OCI-LY3 (cell line): ENCODE measurements at regions not wholly inside any gene's neighbourhood (a gene's known extent, or its start where the extent isn't known, plus 50 kb on each side); places are given as distances from the start of the nearest gene placed in this dataset.

Experiments
- H2AFZ ChIP-seq: fragments of 200-600, 300-600 bp; shearing (Covaris generic); 2 replicates; pipeline ENCODE4 v1.6.0; 2014; ENCODE audit warnings: antibody characterized with exemption, low read depth, low read length
- H3K27ac ChIP-seq: fragments of 200-600, 300-600 bp; sonication (generic); 2 replicates; pipeline ENCODE4 v1.5.1; 2014; ENCODE audit warnings: mild to moderate bottlenecking, low read length, moderate library complexity, mixed read lengths
- H3K27me3 ChIP-seq: fragments of 200-600, 300-600 bp; sonication (generic); 2 replicates; pipeline ENCODE4 v1.6.1; 2014; ENCODE audit warnings: low read depth, low read length, mixed read lengths
- H3K36me3 ChIP-seq: fragments of 200-600, 300-600 bp; sonication (generic); replicated peaks from 2 replicates; pipeline ENCODE3; 2014; ENCODE audit warnings: low read depth, low read length, mixed read lengths
- H3K4me1 ChIP-seq: fragments of 300-600, 200-600 bp; sonication (generic); 2 replicates; pipeline ENCODE4 v1.6.1; 2014; ENCODE audit warnings: low read length, mixed read lengths
- H3K4me2 ChIP-seq: fragments of 200-600, 300-600 bp; sonication (generic); 2 replicates; pipeline ENCODE4 v1.6.1; 2014; ENCODE audit warnings: low read length, mixed read lengths
- H3K4me3 ChIP-seq: fragments of 300-600, 200-600 bp; sonication (generic); 2 replicates; pipeline ENCODE4 v1.5.1; 2014; ENCODE audit warnings: antibody characterized with exemption, mild to moderate bottlenecking, low read length, moderate library complexity
- H3K79me2 ChIP-seq: fragments of 300-600, 200-600 bp; shearing (Covaris generic); 2 replicates; pipeline ENCODE4 v1.6.1; 2014; ENCODE audit warnings: mild to moderate bottlenecking, low read length, mixed read lengths
- H3K9ac ChIP-seq: fragments of 300-600, 200-600 bp; shearing (Covaris generic); 2 replicates; pipeline ENCODE4 v1.6.0; 2014; ENCODE audit warnings: mild to moderate bottlenecking, low read length, moderate library complexity
- H3K9me3 ChIP-seq: fragments of 200-600, 300-600 bp; shearing (Covaris generic); 2 replicates; pipeline ENCODE4 v1.6.1; 2014; ENCODE audit warnings: low read length, mixed read lengths; ENCODE audit not compliant: insufficient read depth
- H4K20me1 ChIP-seq: fragments of 200-600, 300-600 bp; sonication (generic); 2 replicates; pipeline ENCODE4 v1.6.1; 2016; ENCODE audit warnings: low read length, mixed read lengths; ENCODE audit not compliant: insufficient read depth
- EZH2phosphoT487 ChIP-seq: fragments of 200-600 bp; shearing (Covaris generic); IDR thresholded peaks from 2 replicates; pipeline ENCODE4 v1.6.1; 2018; ENCODE audit warnings: antibody characterized with exemption, mixed run types, low read depth
- TF ChIP-seq, protein P1 (sequence below): fragments of 200-600, 300-600 bp; sonication (generic); IDR thresholded peaks from 2 replicates; pipeline ENCODE4 v1.5.1; 2014; ENCODE audit warnings: antibody characterized with exemption, low read length, low read depth

DNA sequence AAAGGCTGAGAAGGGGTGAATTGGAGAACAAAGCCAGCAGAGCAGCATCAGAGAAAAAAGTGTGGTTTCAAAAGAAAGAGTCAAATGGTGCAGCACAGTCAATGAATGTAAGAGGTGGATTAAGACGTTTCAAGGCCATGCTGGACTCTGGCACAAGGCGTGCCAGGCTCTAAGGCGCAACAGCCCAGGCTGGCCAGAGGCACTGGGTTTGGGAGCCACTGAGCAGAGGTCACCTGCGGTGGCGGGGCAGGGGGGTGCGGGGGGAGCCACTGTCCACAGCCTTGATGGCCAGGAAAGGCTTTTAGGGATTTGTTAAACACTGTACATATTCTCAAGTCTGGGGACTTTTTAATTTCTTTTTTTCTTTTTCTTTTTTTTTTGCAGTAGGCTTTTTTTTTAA, 222.5 kb upstream of the FAT1 start:
- no peak overlapping the region for H3K27ac ChIP-seq
- H3K9ac ChIP-seq = no peak overlapping the region
- H3K79me2 ChIP-seq = no peaks in the 10 kb centered on the region
- no peaks in the 10 kb centered on the region for H3K9me3 ChIP-seq
- H3K27me3 ChIP-seq = no peaks in the 10 kb centered on the region
- no peaks in the 10 kb centered on the region for H4K20me1 ChIP-seq
- H3K36me3 ChIP-seq = no peaks in the 10 kb centered on the region
- no peak overlapping the region for H3K4me2 ChIP-seq
- TF ChIP-seq, protein P1, sequence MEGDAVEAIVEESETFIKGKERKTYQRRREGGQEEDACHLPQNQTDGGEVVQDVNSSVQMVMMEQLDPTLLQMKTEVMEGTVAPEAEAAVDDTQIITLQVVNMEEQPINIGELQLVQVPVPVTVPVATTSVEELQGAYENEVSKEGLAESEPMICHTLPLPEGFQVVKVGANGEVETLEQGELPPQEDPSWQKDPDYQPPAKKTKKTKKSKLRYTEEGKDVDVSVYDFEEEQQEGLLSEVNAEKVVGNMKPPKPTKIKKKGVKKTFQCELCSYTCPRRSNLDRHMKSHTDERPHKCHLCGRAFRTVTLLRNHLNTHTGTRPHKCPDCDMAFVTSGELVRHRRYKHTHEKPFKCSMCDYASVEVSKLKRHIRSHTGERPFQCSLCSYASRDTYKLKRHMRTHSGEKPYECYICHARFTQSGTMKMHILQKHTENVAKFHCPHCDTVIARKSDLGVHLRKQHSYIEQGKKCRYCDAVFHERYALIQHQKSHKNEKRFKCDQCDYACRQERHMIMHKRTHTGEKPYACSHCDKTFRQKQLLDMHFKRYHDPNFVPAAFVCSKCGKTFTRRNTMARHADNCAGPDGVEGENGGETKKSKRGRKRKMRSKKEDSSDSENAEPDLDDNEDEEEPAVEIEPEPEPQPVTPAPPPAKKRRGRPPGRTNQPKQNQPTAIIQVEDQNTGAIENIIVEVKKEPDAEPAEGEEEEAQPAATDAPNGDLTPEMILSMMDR = no peak
- no peak for TF ChIP-seq EZH2phosphoT487
- no peaks in the 10 kb centered on the region for H3K4me1 ChIP-seq
- H2AFZ ChIP-seq = no peak overlapping the region
- no peak overlapping the region for H3K4me3 ChIP-seq

DNA sequence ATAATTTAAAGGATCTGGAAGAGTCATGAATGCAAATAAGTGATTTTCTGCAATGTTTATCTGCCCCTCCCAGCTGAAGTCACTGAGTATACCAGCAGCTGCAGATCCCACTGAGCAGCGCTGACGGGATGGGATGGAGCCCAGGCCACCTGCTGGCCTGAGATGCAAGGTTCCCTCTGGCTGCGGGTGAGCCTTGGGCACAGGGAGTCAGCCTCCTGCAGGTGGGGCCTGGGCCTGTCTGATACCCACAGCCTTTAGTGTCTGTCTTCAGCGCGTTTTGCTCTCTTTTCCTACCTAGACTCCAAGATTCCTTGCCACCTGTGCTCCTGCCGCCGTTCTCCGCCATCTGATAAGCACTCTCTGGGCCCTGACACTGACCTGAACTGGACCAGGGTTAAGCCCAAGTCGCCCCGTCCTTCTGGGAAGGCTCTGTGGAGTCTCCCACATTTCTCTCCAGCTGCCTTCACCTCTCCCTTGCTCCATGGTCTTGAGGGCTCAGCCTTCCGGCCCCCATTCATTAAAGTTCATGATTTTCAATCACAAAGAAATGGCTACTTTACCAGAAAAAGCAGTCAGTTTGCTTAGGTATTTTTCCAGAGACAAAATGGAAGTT, 223.1 kb upstream of the FAT1 start:
- no peaks in the 10 kb centered on the region for H3K27me3 ChIP-seq
- H3K36me3 ChIP-seq = no peaks in the 10 kb centered on the region
- no peak overlapping the region for H3K27ac ChIP-seq
- no peaks in the 10 kb centered on the region for H3K9me3 ChIP-seq
- no peaks in the 10 kb centered on the region for H3K79me2 ChIP-seq
- H3K4me3 ChIP-seq = no peak overlapping the region
- no peak overlapping the region for H3K9ac ChIP-seq
- H3K4me1 ChIP-seq = no peaks in the 10 kb centered on the region
- TF ChIP-seq EZH2phosphoT487 = no peak
- TF ChIP-seq, protein P1 = no peak
- H2AFZ ChIP-seq = no peak overlapping the region
- H4K20me1 ChIP-seq = no peaks in the 10 kb centered on the region
- no peak overlapping the region for H3K4me2 ChIP-seq

DNA sequence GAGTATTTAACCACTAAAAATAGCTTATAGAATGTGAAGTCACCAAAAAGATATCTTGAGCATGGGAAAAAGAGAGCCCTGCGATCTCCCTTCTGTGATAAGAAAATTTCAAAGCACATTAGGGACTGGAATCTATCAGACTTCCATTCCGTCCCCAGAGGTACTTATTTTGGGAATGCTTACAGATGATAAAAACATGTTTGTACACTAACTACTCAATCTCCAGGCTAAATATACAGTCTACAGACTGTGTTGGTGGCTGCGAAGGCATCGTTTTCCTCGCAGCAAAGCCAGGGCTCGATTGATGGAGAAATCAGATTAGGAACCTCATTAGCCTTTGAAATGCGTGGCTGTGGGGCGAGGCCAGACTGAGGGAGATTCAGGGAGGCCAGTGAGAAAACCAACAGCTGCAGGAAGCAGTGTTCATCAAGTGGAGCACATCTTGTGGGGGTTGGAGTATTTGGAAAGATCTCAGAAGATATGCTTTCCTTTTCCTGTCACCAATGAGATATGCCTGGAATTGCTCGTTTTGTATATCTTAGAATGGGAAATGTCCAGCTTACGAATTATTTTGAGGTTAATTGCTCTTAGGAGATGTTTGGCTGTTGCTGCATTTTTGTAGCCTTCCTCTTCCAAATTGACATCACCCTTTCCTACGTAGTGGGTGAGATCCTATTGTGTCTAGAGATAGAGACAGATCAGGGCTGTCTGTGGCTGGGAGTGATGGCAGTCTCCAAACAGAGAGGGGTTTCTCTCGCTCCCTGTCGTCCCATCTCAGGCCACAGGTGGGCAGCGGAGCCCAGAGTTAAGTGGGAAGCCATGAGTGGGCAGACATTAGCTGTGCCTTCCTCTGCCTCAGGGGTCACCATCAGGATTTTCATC, 224.9 kb upstream of the FAT1 start:
- no peaks in the 10 kb centered on the region for H3K9me3 ChIP-seq
- no peak overlapping the region for H3K9ac ChIP-seq
- no peaks in the 10 kb centered on the region for H4K20me1 ChIP-seq
- TF ChIP-seq, protein P1 = no peak
- TF ChIP-seq EZH2phosphoT487 = no peak
- no peak overlapping the region for H3K27ac ChIP-seq
- H3K27me3 ChIP-seq = no peaks in the 10 kb centered on the region
- H3K4me1 ChIP-seq = no peaks in the 10 kb centered on the region
- H3K36me3 ChIP-seq = no peaks in the 10 kb centered on the region
- H3K4me3 ChIP-seq = no peak overlapping the region
- no peak overlapping the region for H2AFZ ChIP-seq
- no peaks in the 10 kb centered on the region for H3K79me2 ChIP-seq
- no peak overlapping the region for H3K4me2 ChIP-seq

DNA sequence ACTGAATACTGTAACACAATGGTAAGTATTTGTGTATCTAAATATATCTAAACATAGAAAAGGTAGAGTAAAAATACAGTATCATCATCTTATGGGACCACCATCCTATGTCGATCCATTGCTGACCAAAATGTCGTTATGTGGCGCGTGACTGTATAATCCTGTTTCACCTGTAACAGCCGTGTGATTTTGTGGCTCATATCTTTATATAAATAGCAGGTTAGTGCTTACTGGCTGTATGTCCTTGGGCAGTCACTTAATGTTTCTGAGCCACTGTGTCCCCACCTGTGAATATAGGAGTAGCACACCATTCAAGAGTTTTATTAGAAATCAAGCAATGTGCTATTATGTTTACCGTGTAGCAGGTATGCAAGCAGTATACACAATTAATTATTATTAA, 226.2 kb upstream of the FAT1 start:
- no peak overlapping the region for H2AFZ ChIP-seq
- H3K4me2 ChIP-seq = no peak overlapping the region
- H3K79me2 ChIP-seq = no peaks in the 10 kb centered on the region
- no peaks in the 10 kb centered on the region for H3K27me3 ChIP-seq
- no peak overlapping the region for H3K4me3 ChIP-seq
- H4K20me1 ChIP-seq = no peaks in the 10 kb centered on the region
- TF ChIP-seq, protein P1 = no peak
- TF ChIP-seq EZH2phosphoT487 = no peak
- H3K4me1 ChIP-seq = no peaks in the 10 kb centered on the region
- H3K36me3 ChIP-seq = no peaks in the 10 kb centered on the region
- H3K27ac ChIP-seq = no peak overlapping the region
- no peak overlapping the region for H3K9ac ChIP-seq
- no peaks in the 10 kb centered on the region for H3K9me3 ChIP-seq
